ENCODE measurements at regions not wholly inside any gene's neighbourhood (a gene's known extent, or its start where the extent isn't known, plus 50 kb on each side); places are given as distances from the start of the nearest gene placed in this dataset.

DNA sequence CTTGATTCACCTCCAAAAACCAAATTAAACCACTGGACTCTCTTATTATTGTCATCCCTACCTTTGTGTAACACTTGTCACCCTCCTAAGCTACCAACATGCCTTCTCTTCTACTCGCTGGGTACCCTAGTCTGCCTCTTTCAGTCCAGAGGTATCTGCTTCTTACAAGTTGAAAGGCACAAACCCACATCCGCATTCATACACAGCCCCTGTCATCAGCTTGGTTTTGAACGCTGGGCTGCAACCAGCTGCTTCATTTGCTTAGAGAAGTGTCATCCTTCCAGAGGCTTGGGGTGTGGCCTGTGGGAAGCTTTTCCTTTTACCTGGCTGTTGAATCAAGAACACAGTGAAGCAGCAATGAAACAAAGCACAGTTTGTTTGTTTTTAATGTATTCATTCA lies 138.8 kb upstream of the WWC1 start:
- FAIRE-seq: no peak
- TF ChIP-seq ZFP1 (CRISPR knock-in tag; IDR thresholded peaks at IDR 0.05) (no peak), ZNF772 (CRISPR knock-in tag; IDR thresholded peaks at IDR 0.05) (no peak), SOX5 (CRISPR knock-in tag; IDR thresholded peaks at IDR 0.05; ENCODE audit: borderline replicate concordance) (no peak), RAD21 (CRISPR knock-in tag; IDR thresholded peaks at IDR 0.05) (no peak), ZSCAN9 (CRISPR knock-in tag; IDR thresholded peaks at IDR 0.05; ENCODE audit: borderline replicate concordance) (no peak), ZNF878 (CRISPR knock-in tag; IDR thresholded peaks at IDR 0.05) (no peak), BRD4 (CRISPR knock-in tag; IDR thresholded peaks at IDR 0.05) (no peak), U2AF1 (optimal IDR thresholded peaks at IDR 0.05; ENCODE audit: low read depth, low read length) (no peak), NFE2 (CRISPR knock-in tag; IDR thresholded peaks at IDR 0.05) (no peak), ZMAT3 (CRISPR knock-in tag; conservative IDR thresholded peaks at IDR 0.05) (no peak), HNRNPLL (IDR thresholded peaks at IDR 0.05; ENCODE audit: low read depth, low read length, poor library complexity, severe bottlenecking) (no peak), MIXL1 (CRISPR knock-in tag; IDR thresholded peaks at IDR 0.05) (no peak), RCOR2 (CRISPR knock-in tag; IDR thresholded peaks at IDR 0.05) (no peak), HOXD1 (CRISPR knock-in tag; IDR thresholded peaks at IDR 0.05) (no peak)
- TF ChIP-seq, protein P1, sequence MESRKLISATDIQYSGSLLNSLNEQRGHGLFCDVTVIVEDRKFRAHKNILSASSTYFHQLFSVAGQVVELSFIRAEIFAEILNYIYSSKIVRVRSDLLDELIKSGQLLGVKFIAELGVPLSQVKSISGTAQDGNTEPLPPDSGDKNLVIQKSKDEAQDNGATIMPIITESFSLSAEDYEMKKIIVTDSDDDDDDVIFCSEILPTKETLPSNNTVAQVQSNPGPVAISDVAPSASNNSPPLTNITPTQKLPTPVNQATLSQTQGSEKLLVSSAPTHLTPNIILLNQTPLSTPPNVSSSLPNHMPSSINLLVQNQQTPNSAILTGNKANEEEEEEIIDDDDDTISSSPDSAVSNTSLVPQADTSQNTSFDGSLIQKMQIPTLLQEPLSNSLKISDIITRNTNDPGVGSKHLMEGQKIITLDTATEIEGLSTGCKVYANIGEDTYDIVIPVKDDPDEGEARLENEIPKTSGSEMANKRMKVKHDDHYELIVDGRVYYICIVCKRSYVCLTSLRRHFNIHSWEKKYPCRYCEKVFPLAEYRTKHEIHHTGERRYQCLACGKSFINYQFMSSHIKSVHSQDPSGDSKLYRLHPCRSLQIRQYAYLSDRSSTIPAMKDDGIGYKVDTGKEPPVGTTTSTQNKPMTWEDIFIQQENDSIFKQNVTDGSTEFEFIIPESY (CRISPR knock-in tag; IDR thresholded peaks at IDR 0.05): no peak
- TF ChIP-seq, protein P2, sequence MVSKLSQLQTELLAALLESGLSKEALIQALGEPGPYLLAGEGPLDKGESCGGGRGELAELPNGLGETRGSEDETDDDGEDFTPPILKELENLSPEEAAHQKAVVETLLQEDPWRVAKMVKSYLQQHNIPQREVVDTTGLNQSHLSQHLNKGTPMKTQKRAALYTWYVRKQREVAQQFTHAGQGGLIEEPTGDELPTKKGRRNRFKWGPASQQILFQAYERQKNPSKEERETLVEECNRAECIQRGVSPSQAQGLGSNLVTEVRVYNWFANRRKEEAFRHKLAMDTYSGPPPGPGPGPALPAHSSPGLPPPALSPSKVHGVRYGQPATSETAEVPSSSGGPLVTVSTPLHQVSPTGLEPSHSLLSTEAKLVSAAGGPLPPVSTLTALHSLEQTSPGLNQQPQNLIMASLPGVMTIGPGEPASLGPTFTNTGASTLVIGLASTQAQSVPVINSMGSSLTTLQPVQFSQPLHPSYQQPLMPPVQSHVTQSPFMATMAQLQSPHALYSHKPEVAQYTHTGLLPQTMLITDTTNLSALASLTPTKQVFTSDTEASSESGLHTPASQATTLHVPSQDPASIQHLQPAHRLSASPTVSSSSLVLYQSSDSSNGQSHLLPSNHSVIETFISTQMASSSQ (IDR thresholded peaks at IDR 0.05; ENCODE audit: low read depth): no peak
- TF ChIP-seq, protein P2 (CRISPR knock-in tag; IDR thresholded peaks at IDR 0.05; ENCODE audit: borderline replicate concordance): no peak
- TF ChIP-seq, protein P3, sequence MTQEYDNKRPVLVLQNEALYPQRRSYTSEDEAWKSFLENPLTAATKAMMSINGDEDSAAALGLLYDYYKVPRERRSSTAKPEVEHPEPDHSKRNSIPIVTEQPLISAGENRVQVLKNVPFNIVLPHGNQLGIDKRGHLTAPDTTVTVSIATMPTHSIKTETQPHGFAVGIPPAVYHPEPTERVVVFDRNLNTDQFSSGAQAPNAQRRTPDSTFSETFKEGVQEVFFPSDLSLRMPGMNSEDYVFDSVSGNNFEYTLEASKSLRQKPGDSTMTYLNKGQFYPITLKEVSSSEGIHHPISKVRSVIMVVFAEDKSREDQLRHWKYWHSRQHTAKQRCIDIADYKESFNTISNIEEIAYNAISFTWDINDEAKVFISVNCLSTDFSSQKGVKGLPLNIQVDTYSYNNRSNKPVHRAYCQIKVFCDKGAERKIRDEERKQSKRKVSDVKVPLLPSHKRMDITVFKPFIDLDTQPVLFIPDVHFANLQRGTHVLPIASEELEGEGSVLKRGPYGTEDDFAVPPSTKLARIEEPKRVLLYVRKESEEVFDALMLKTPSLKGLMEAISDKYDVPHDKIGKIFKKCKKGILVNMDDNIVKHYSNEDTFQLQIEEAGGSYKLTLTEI (CRISPR knock-in tag; conservative IDR thresholded peaks at IDR 0.05): no peak

More for the DNA sequence above, 138.8 kb upstream of the WWC1 start:
- H2AFZ ChIP-seq (ENCODE audit: low read length): no peak overlapping the region
- in situ Hi-C loops (cut with HindIII; ENCODE audit: extremely low pct_ligation_motif_present, low pct_unique_long_range_greater_than_20kb): no loop called here
- no peaks in the 10 kb centered on the region for H3K9me3 ChIP-seq (ENCODE audit: low read length)
- no peak for DNase-seq (ENCODE audit: low spot score)
- CTCF ChIA-PET (ENCODE audit: low intra/inter-chr PET ratio, low total read pairs): no interaction called here
- H3K36me3 ChIP-seq (replicated peaks in 1 of 2; ENCODE audit: control insufficient read depth in 1 of 2, insufficient read depth in 2 of 2, low read length in 2 of 2): no peaks in the 10 kb centered on the region
- ATAC-seq: no peak
- peaks cover 3 to 26% of the 10 kb centered on the region in 2 experiments; a peak in 3 of 5 replicates for H3K27me3 ChIP-seq (ENCODE audit: control insufficient read depth in 1 of 2, insufficient read depth in 2 of 2, low read length in 2 of 2)
- H3K4me2 ChIP-seq (ENCODE audit: low read depth, low read length): no peak overlapping the region
- H3K4me1 ChIP-seq (ENCODE audit: insufficient read depth, low read length): no peaks in the 10 kb centered on the region
- POLR2A ChIA-PET: no interaction called here
- intact Hi-C loops (cut with micrococcal nuclease; ENCODE audit: unreplicated experiment): no loop called here
- H4K20me1 ChIP-seq (ENCODE audit: insufficient read depth, low read length): no peaks in the 10 kb centered on the region
- 0% methylated on average over 3 of the region's 3 CpGs for WGBS (ENCODE audit: low lambda C conversion rate)
- no TSS peak for BruUV-seq (replicated peaks)
- H3K27ac ChIP-seq (ENCODE audit: extremely low read length, insufficient read depth, low read length): no peak overlapping the region
- no peak overlapping the region for H3K4me3 ChIP-seq (replicated peaks in 1 of 3; ENCODE audit: insufficient read depth in 1 of 3, low read depth in 2 of 3, low read length in 3 of 3)
- H3K79me2 ChIP-seq (ENCODE audit: insufficient read depth, low read length): no peaks in the 10 kb centered on the region
- H3K9ac ChIP-seq (ENCODE audit: insufficient read depth, low read depth, low read length): no peak overlapping the region
